ENCODE measurements at regions not wholly inside any gene's neighbourhood (a gene's known extent, or its start where the extent isn't known, plus 50 kb on each side); places are given as distances from the start of the nearest gene placed in this dataset.
A peak's percentile ranks its signal among the peaks of the same experiment; 100 is the strongest.
"Not testable (repeated sequence)": the region's sequence is repeated elsewhere in the genome, so short reads cannot be mapped to it uniquely, and the experiment has no call there.

- DNase-seq: no peak
- no peaks in the 10 kb centered on the region for H3K27me3 ChIP-seq (ENCODE audit: control insufficient read depth, insufficient read depth)
- intact Hi-C loops (cut with DNase I): no loop called here
- H3K4me1 ChIP-seq (ENCODE audit: control insufficient read depth, insufficient read depth, low read length): no peaks in the 10 kb centered on the region
- no peak overlapping the region for H3K27ac ChIP-seq (ENCODE audit: low read length)
- 25% methylated on average over 2 of the region's 2 CpGs for WGBS
- H3K4me3 ChIP-seq (ENCODE audit: low read length): no peak overlapping the region
- no peaks in the 10 kb centered on the region for H3K9me3 ChIP-seq (ENCODE audit: control insufficient read depth, low read length)
- no peak for ATAC-seq
These were observed 700.5 kb upstream of the CHAC2 start for GRCh38 chr2:53067056-53067455.

DNA sequence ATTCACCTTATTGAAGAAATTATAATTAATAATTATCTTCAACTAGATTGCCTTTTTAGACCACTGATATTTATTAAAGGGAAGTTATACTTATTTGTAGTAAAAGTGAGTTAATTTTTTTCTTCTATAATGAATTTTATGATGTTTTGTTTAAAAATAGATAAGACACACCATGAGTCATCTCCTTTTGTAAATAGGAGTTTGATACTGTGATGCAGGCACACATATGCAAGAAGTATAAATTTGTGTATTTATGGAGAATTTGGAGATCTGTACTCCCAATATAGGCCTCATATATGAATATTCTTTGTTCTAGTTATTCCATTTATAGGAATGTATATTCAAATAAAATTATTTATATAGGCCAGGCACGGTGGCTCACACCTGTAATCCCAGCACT lies 703.5 kb upstream of the CHAC2 start:
- Histone ChIP-seq H3K4me1 (ENCODE audit: control insufficient read depth, insufficient read depth, low read length) (no peaks in the 10 kb centered on the region), H3K4me3 (ENCODE audit: low read length) (no peak overlapping the region), H3K27ac (ENCODE audit: low read length) (no peak overlapping the region), H3K27me3 (ENCODE audit: control insufficient read depth, insufficient read depth) (no peaks in the 10 kb centered on the region), H3K9me3 (ENCODE audit: control insufficient read depth, low read length) (no peaks in the 10 kb centered on the region)
- no peak for ATAC-seq
- intact Hi-C loops (cut with DNase I): no loop called here
- no peak for DNase-seq
- WGBS: 88% methylated on average over 1 of the region's 1 CpG

GRCh38 chr2:53058526-53058925 lies 709.1 kb upstream of the CHAC2 start:
- intact Hi-C loops (cut with DNase I): no loop called here
- 67% methylated on average over 3 of the region's 3 CpGs for WGBS

DNA sequence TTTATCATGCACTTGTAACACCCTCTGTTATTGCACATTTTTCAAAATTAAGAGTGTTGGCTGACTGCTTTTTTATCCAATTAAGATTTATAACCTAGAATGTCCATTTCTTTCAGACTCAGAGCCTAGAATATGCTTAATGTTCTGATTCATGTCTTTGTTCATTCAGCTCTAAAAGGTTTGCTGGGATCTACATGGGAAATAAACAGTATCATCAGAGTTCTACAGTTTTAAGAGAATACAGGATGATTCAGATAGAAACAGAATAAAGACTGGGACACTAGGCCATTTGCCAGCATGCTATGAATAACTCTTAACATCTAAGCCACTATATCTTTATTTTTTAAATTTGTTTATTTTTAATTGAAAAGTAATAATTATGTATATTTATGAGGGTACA lies 713.7 kb upstream of the CHAC2 start:
- DNase-seq: no peak
- H3K9me3 ChIP-seq (ENCODE audit: control insufficient read depth, low read length): no peaks in the 10 kb centered on the region
- no peaks in the 10 kb centered on the region for H3K27me3 ChIP-seq (ENCODE audit: control insufficient read depth, insufficient read depth)
- H3K27ac ChIP-seq (ENCODE audit: low read length): no peak overlapping the region
- no peaks in the 10 kb centered on the region for H3K4me1 ChIP-seq (ENCODE audit: control insufficient read depth, insufficient read depth, low read length)
- no peak for ATAC-seq
- intact Hi-C loops (cut with DNase I): no loop called here
- no peak overlapping the region for H3K4me3 ChIP-seq (ENCODE audit: low read length)

More at GRCh38 chr2:53058526-53058925, 709.1 kb upstream of the CHAC2 start:
- DNase-seq (no peak), ATAC-seq (peak in 1 of 2 donors; percentile 20)
- H3K27ac ChIP-seq (ENCODE audit: low read length): no peak overlapping the region
- no peaks in the 10 kb centered on the region for H3K9me3 ChIP-seq (ENCODE audit: control insufficient read depth, low read length)
- no peak overlapping the region for H3K4me3 ChIP-seq (ENCODE audit: low read length)
- H3K4me1 ChIP-seq (ENCODE audit: control insufficient read depth, insufficient read depth, low read length): no peaks in the 10 kb centered on the region
- H3K27me3 ChIP-seq (ENCODE audit: control insufficient read depth, insufficient read depth): no peaks in the 10 kb centered on the region

DNA sequence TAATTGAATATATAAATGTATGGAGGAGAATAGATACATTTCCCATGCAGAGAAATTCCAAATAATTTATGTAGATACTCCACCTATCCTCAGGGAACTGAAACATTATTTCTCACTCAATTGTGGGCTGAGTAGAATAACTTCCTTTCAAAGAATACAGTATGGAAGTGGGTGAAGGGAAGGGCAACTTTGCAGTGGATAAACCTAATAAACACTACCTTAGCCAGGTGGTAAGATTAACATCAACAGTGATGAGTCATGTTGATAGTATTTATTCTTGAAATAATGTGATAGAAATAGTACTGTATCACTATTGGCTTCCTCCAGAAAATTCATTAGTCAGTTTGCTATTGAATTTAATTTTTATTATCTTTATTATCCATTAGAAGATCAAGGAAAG lies 716.4 kb upstream of the CHAC2 start:
- DNase-seq: no peak
- Histone ChIP-seq H3K27me3 (ENCODE audit: control insufficient read depth, insufficient read depth) (no peaks in the 10 kb centered on the region), H3K4me1 (ENCODE audit: control insufficient read depth, insufficient read depth, low read length) (no peaks in the 10 kb centered on the region), H3K9me3 (ENCODE audit: control insufficient read depth, low read length) (no peaks in the 10 kb centered on the region), H3K4me3 (ENCODE audit: low read length) (no peak overlapping the region), H3K27ac (ENCODE audit: low read length) (no peak overlapping the region)
- no peak for ATAC-seq
- intact Hi-C loops (cut with DNase I): no loop called here

DNA sequence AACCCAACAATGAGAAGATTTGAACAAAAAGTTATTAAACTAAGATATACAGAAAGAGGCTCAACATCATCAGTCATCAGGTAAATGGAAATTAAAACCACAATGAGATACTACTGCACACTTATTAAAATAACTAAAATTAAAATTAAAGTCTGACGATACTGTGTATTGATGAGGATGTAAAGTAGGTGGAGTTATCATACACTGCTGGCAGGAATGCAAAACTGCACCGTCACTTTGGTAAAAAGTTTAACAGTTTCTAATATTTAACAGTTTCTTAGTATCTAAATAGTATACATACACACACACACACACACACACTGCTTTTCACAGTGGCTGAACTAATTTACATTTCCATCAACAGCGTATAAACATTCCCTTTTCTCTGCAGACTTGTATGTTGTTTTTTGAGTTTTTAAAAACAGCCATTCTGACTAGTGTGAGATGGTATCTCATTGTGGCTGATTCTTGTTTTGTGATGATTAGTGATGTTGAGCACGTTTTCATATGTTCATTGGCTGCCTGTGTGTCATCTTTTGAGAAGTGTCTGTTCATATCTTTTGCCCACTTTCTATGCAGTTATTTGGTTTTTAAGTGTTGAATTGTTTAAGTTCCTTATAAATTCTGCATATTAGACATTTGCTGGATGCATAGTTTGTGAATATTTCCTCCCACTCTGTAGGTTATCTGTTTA lies 726.9 kb upstream of the CHAC2 start:
- ATAC-seq: no peak
- H3K4me3 ChIP-seq (ENCODE audit: low read length): no peak overlapping the region
- H3K4me1 ChIP-seq (ENCODE audit: control insufficient read depth, insufficient read depth, low read length): no peaks in the 10 kb centered on the region
- WGBS: 77% methylated on average over 4 of the region's 4 CpGs
- no peak for DNase-seq
- no peaks in the 10 kb centered on the region for H3K9me3 ChIP-seq (ENCODE audit: control insufficient read depth, low read length)
- no peaks in the 10 kb centered on the region for H3K27me3 ChIP-seq (ENCODE audit: control insufficient read depth, insufficient read depth)
- no peak overlapping the region for H3K27ac ChIP-seq (ENCODE audit: low read length)
- intact Hi-C loops (cut with DNase I): no loop called here

- intact Hi-C loops (cut with DNase I): no loop called here
- ATAC-seq: no peak
- Histone ChIP-seq H3K9me3 (ENCODE audit: control insufficient read depth, low read length) (no peaks in the 10 kb centered on the region), H3K4me1 (ENCODE audit: control insufficient read depth, insufficient read depth, low read length) (no peaks in the 10 kb centered on the region), H3K4me3 (ENCODE audit: low read length) (no peak overlapping the region), H3K27ac (ENCODE audit: low read length) (no peak overlapping the region), H3K27me3 (ENCODE audit: control insufficient read depth, insufficient read depth) (no peaks in the 10 kb centered on the region)
- no peak for DNase-seq
- WGBS: 72% methylated on average over 1 of the region's 1 CpG
These were observed 731.4 kb upstream of the CHAC2 start for GRCh38 chr2:53036196-53036595.

DNA sequence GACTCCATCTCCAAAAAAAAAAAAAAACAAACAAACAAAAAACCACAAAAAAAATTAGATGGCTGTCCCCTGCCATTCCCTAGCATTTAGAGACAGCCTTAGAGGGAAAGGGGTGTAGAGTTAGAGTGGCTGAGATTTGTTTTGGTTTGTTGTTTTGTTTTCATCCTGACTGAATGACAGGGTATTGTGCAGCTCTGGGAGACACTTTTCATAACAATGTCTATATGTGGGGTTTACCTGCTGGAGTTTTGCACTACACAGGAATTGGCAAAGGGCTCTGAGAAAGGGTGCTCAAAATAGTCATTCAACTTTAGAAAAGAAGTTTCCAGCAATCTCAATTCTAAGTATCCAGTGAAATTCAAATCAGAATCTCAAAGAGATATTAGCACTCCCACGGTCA lies 732.5 kb upstream of the CHAC2 start:
- 70% methylated on average over 1 of the region's 1 CpG for WGBS
- no peaks in the 10 kb centered on the region for H3K4me1 ChIP-seq (ENCODE audit: control insufficient read depth, insufficient read depth, low read length)
- ATAC-seq (no peak), DNase-seq (no peak)
- H3K4me3 ChIP-seq (ENCODE audit: low read length): no peak overlapping the region
- intact Hi-C loops (cut with DNase I): no loop called here
- H3K27ac ChIP-seq (ENCODE audit: low read length): no peak overlapping the region
- H3K27me3 ChIP-seq (ENCODE audit: control insufficient read depth, insufficient read depth): no peaks in the 10 kb centered on the region
- no peaks in the 10 kb centered on the region for H3K9me3 ChIP-seq (ENCODE audit: control insufficient read depth, low read length)

GRCh38 chr2:53033411-53033810 lies 734.2 kb upstream of the CHAC2 start:
- H3K9me3 ChIP-seq (ENCODE audit: control insufficient read depth, low read length): no peaks in the 10 kb centered on the region
- H3K4me3 ChIP-seq (ENCODE audit: low read length): no peak overlapping the region
- intact Hi-C loops (cut with DNase I): no loop called here
- H3K4me1 ChIP-seq (ENCODE audit: control insufficient read depth, insufficient read depth, low read length): no peaks in the 10 kb centered on the region
- H3K27ac ChIP-seq (ENCODE audit: low read length): no peak overlapping the region
- DNase-seq: no peak
- no peak for ATAC-seq
- no peaks in the 10 kb centered on the region for H3K27me3 ChIP-seq (ENCODE audit: control insufficient read depth, insufficient read depth)

DNA sequence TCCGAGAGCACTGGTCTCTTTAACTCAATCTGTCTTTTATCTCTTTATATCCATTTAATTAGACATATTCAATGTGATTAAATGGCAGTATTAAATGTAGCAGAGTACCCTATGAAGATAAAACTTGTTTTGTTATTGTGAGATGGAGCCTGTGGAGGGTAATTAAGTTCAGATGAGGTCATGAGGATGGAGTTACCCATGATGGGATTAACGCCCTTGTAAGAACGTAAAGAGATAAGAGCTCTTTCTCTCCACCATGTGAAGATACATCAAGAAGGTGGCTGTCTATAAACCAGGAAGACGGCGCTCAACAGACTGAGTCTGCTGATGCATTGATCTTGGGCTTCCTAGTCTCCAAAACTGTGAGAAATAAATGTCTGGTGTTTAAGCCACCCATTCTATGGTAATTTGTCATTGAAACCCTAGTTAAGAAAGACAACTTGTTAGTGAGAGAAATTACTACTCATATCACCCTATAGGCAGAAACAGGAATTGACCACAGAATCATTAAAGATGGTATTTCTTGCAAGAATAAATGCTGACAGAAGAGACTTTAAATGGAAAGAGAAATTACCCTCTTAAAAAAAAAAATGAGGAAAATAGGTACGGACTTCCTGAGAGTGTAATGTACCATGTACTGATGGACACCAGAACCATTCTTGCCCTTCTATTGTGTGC lies 738.7 kb upstream of the CHAC2 start:
- WGBS: 77% methylated on average over 6 of the region's 6 CpGs
- intact Hi-C loops (cut with DNase I): no loop called here
- ATAC-seq (no peak), DNase-seq (no peak)
- Histone ChIP-seq H3K27me3 (ENCODE audit: control insufficient read depth, insufficient read depth) (no peaks in the 10 kb centered on the region), H3K27ac (ENCODE audit: low read length) (no peak overlapping the region), H3K9me3 (ENCODE audit: control insufficient read depth, low read length) (no peaks in the 10 kb centered on the region), H3K4me3 (ENCODE audit: low read length) (no peak overlapping the region), H3K4me1 (ENCODE audit: control insufficient read depth, insufficient read depth, low read length) (no peaks in the 10 kb centered on the region)

DNA sequence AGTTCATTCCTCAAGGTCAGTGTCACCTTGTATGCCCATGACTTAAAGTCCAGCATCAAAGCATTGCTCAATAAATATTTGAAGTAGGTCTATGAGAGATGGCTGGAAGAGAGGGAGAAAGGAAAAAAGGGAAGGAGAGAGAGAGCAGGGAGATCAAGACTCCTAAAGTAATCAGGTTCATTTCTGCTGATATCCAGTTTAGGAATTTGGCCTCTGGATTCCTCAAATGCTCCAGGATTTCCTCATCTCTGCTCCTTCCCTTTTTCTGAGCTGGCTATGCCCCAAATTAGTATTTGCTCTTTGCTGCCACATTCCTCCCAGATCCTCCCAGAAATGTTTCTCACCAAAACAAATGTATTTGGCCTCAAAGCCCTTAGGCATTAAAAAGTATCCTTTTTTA lies 739.4 kb upstream of the CHAC2 start:
- Histone ChIP-seq H3K4me3 (ENCODE audit: low read length) (no peak overlapping the region), H3K27ac (ENCODE audit: low read length) (no peak overlapping the region), H3K9me3 (ENCODE audit: control insufficient read depth, low read length) (no peaks in the 10 kb centered on the region), H3K4me1 (ENCODE audit: control insufficient read depth, insufficient read depth, low read length) (no peaks in the 10 kb centered on the region), H3K27me3 (ENCODE audit: control insufficient read depth, insufficient read depth) (no peaks in the 10 kb centered on the region)
- intact Hi-C loops (cut with DNase I): no loop called here
- peak; percentile 26 to 70 for ATAC-seq
- DNase-seq: no peak

DNA sequence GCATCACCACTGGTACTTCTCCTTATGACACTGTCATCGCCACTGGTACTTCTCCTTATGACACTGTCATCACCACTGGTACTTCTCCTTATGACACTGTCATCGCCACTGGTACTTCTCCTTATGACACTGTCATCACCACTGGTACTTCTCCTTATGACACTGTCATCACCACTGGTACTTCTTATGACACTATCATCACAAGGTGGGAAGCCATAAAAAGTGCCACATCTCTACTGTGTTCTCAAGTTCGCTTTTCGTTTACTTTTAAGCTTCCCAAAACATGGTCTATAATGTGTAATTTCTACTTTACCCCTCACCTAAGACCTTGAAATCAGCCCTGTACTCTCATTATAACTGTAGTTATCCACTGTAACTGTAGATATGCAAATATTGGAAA lies 745.4 kb upstream of the CHAC2 start:
- H3K27me3 ChIP-seq (ENCODE audit: control insufficient read depth, insufficient read depth); ATAC-seq; H3K27ac ChIP-seq (ENCODE audit: low read length); H3K4me1 ChIP-seq (ENCODE audit: control insufficient read depth, insufficient read depth, low read length); H3K4me3 ChIP-seq (ENCODE audit: low read length); H3K9me3 ChIP-seq (ENCODE audit: control insufficient read depth, low read length); intact Hi-C loops (cut with DNase I); DNase-seq: not testable (repeated sequence)
- WGBS: 86% methylated on average over 4 of the region's 4 CpGs
